IPS-NIHi7 (cell line): ENCODE measurements at regions not wholly inside any gene's neighbourhood (a gene's known extent, or its start where the extent isn't known, plus 50 kb on each side); places are given as distances from the start of the nearest gene placed in this dataset.

Experiments used
- DNase-seq: peaks from one replicate; pipeline ENCODE4 v3.0.0; 2012; ENCODE audit warnings: mixed read lengths; ENCODE audit errors: extremely low spot score

GRCh38 chr3:124576565-124577493 lies 153.4 kb upstream of the UMPS start:
- DNase-seq: no peak

- no peak for DNase-seq
These were observed 152.6 kb upstream of the UMPS start for GRCh38 chr3:124577494-124578167.

GRCh38 chr3:124579641-124580040 lies 150.6 kb upstream of the UMPS start:
- no peak for DNase-seq

GRCh38 chr3:124582196-124582595 lies 148.1 kb upstream of the UMPS start:
- no peak for DNase-seq

- no peak for DNase-seq
These were observed 147.4 kb upstream of the UMPS start for GRCh38 chr3:124582621-124583395.

GRCh38 chr3:124584245-124584551 lies 146.1 kb upstream of the UMPS start:
- DNase-seq: no peak

DNA sequence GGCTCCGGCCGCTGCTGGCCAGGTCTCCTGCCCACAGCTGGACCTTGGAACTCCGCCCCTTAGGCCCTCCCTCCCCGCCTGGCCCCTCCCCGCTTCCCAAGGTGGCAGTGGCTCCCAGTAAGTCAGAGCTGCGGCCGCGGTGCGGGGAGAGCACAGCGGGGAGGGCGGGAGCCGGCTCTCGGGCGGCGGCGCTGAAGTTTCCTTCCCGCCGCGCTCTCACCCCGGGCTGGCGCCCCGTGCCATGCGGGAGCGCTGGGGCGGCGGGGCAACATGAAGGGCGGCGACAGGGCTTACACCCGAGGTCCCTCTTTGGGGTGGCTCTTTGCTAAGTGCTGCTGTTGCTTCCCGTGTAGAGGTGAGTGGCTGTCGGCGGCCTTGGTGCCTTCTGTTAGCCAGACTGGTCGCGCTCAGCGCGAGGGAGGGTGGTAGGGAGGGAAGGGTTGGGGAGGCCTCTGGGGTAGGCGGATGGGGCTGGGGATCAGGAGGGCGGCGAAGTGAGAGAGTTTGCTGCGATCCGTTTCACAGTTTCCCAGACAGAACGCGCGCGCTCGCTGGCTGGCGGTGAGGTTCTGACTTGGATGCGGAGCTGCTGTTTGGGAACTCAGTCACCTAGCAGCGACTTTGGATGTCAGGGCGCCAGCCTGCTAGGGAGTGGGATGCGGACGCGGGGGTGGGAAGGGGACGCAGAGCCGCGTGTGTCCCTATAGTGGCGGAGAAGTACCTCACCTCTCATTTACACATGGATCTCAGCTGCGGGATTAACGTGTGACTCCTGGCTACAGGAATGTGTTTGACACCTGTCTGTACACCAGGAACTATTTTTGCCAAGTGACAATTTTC lies 145.5 kb upstream of the UMPS start:
- peak; percentile 92 for DNase-seq

DNA sequence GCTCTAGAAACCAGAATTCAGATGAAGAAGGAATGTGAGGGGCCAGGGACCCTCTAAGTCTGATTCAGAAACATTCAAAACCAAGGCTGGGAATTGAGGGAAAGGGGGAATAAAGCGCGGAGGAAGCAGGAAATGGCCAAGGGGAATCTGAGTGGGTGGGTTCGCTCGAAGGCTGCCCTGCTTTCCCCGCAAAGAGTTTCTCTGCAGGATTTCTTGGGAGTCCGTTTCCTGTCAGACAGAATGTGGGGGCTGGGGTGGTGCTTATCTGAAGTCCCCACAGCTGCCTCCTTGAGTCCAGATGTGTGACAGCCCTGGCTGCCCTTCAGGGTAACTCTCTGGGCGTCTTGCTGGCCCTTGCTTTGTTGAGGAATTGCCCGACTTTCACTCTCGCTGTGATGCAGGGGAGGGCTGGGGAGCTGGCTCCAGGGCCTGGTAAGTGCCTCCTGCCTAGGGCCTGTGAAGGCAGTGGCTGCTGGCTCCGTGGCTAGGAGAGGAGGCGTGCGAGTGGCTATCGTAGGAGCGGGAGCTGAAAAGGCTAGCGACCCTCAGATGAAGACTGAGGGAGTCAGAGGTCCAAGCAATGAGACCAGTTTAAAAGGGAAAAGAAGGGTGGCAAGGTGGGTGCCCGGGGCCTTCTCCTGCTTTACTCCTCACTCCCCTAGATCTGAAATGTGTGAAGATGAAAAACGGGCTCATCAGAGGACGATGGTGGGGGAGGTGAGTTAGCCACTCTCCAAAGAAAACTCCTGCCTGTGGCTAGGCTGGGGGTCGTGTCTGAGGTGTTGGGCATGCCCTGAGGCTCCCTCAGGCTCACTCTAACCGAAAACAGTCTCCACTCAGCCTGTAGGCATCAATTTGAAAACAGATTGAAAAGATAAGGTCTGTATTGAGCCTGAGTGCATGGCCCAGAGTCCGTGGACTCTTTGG lies 143.9 kb upstream of the UMPS start:
- peak; percentile 55 for DNase-seq

DNA sequence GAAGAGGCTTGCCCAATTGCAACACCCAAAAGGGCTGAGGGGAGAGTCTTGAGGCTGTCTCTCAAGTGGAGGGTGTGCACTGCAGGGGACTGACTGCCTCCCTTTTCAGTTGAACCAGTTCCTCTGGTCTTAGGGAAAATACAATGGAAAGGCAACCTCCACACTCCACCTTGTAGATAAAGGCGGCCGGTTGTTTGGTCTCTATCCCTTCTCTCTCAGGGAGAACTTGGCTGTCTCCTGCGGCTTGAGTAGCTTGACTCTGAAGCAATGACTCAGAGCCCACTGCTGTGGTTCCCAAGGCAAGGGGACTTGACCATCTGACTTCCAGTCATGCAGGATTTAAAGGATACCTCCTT lies 143.2 kb upstream of the UMPS start:
- DNase-seq: peak; percentile 45

DNA sequence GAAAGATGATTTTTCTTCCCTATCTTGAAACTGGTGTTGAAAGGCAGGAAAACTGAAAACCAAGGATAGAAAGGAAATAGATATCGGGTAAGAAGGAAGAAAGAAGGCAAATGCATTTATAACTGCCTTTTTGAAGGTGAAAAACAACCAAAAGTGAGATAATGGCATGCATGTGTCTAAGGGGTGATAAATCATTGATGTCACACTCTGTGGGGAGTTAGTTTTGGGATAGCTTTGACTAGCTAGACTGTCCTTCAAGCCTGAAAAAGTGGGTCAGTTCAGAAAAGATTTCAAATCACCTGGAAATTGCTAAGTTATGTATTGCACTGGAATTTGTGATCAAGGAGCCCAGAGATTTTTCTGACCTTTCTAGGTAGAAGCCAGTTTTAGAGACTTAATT lies 142.2 kb upstream of the UMPS start:
- DNase-seq: no peak

DNA sequence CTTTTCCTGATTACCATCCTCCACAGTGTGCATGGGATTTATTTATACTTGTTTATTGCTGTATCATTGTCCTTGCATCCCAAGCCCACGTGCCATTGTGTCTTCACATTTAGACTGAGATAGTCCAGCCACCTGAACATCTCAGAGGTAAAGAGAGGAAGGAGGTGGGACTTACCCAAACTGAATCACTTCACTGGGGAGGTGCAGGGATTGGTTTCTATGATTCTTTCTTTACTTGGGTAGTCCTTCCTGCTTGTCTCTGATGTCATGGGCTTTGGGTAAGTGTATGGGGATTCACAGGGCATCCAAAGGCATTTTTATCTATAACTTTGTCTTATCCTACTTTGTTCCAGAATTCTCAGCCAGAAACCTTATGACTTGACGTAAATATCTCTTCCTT lies 141.5 kb upstream of the UMPS start:
- DNase-seq: no peak

DNA sequence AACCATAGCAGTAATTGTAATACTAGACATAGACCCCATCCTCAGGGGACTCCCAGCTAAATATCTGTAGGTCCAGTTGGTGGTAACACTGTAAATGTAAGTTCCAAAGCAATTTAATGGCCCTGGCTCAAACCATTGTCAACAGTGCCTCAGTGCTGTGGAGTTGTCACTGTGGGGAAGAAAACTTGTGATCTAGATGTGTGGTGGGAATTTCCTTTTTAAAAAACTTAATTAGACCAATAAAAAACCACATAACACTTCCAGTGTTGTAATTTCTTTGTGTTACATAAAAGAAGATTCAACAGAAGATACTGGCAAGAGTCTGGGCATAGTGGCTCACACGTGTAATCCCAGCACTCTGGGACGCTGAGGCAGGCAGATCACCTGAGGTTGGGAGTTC lies 138.6 kb upstream of the UMPS start:
- DNase-seq: no peak

- peak; percentile 34 for DNase-seq
These were observed 137.4 kb upstream of the UMPS start for GRCh38 chr3:124592658-124593441.

DNA sequence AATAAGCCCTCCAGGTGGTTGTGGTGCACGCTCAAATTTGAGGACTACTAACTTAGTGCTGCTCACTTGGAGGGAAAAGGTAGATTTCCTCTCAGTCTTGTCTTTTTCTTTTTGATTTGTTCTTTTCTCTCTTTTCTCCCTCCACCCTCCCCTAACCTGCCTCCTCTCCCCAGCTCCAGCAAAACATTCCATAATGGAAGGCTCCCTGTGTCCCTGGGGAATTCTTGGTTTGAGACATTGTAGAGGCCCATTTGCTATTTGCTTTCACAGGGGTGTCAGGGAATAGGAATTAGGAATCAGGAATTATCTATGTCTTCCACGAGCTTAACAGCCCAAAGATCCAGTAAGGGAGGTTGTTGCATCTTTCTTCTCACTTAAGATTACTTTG lies 136.8 kb upstream of the UMPS start:
- DNase-seq: no peak

- no peak for DNase-seq
These were observed 135.7 kb upstream of the UMPS start for GRCh38 chr3:124594581-124594980.

DNA sequence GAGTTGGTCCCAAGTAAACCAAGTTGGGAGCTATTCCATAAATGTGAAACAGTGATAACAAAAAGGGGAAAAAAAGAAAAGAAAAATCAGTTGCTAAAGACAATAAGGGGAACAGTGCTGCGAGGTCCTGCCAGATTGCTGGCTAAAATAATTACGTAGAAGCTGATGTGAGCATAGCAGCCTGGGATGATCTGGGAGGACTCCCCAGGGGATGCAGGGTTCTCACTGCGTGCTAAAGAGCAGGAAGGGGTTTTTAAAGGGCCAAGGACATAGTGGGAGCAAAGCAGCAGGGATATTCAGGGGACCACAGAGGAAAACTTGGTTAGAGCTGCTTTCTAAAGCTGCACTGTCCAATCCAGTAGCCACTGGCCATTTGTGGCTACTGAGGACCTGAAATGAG lies 133.0 kb upstream of the UMPS start:
- no peak for DNase-seq

DNA sequence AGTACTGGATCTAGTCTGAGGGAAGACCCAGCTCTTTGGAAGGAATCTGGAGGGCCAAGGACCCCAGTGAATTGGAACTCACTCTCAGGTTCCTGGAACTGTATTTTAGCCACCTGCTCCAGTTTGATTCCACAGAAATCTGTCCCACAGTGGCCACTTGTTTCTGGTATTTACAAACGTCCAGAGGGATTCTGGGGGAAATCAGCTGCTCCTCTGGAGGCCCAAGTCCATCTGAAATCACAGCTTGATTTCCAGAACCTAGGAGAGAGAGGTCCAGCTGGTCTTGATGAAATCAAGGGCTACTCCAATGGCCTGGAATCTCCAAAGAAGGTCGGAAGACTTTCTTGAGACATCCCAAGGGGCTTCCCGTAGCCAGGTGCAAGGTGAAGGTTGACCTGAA lies 132.3 kb upstream of the UMPS start:
- DNase-seq: no peak

DNA sequence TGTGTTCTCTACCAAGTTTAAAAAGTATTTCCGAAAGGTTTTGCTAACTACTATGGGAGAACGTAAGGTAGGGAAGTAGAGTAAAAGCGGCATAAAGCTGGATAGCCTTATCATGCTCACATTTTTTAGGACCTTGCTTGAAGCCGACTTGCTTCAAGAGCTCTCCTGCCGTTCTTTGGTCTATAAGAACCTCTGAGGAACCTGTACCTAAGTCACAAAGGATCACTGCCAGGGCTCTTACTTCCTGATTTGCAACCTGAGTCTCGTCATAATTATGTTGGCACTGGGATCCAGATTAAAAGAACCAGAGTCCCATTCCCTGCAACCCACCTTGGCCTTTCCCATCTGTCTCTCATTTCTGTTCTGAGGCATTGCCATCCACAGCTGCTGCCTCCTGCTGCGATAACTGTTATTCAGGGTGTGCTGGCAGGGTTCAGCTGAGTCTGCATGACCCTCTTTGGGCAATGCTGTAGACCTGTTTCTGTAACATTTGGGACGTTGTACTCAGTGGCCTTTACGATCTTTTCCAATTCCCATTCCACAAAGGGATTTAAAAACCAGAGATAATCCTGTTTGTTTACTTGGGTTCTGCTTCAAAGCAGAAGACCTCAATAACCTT lies 131.0 kb upstream of the UMPS start:
- DNase-seq: no peak
